GM23338 (cell line): ENCODE measurements at regions not wholly inside any gene's neighbourhood (a gene's known extent, or its start where the extent isn't known, plus 50 kb on each side); places are given as distances from the start of the nearest gene placed in this dataset.

Source experiments
- ATAC-seq: fragments of 200-7000 bp; cut with Tn5 transposase; 3 replicates; pipeline ENCODE4 v1.9.1; 2020
- DNase-seq: peaks from one replicate; pipeline ENCODE4 v3.0.0-alpha.2; 2015; ENCODE audit warnings: low spot score
- H2AFZ ChIP-seq: fragments of 200-600 bp; sonication (generic); 2 replicates; pipeline ENCODE4 v1.8.0; 2016; ENCODE audit warnings: antibody characterized with exemption, mild to moderate bottlenecking, moderate library complexity
- H3F3A ChIP-seq: fragments of 200-600 bp; sonication (generic); replicated peaks from 2 replicates; pipeline ENCODE4 v1.8.0; 2017; ENCODE audit warnings: antibody characterized with exemption, mixed run types, low read depth
- H3K27ac ChIP-seq: fragments of 200-600 bp; sonication (generic); 2 replicates; pipeline ENCODE4 v1.6.1; 2016; ENCODE audit warnings: low read depth
- H3K27me3 ChIP-seq: fragments of 200-600 bp; sonication (generic); 2 replicates; pipeline ENCODE4 v1.8.0; 2016; ENCODE audit warnings: mild to moderate bottlenecking, mixed run types, moderate library complexity; ENCODE audit not compliant: insufficient read depth
- H3K36me3 ChIP-seq: fragments of 200-600 bp; sonication (generic); 2 replicates; pipeline ENCODE4 v1.8.0; 2016; ENCODE audit warnings: mild to moderate bottlenecking; ENCODE audit not compliant: insufficient read depth
- H3K4me1 ChIP-seq: fragments of 200-600 bp; sonication (generic); 2 replicates; pipeline ENCODE4 v1.8.0; 2016; ENCODE audit warnings: mild to moderate bottlenecking, moderate library complexity; ENCODE audit not compliant: insufficient read depth
- H3K4me2 ChIP-seq: fragments of 200-600 bp; sonication (generic); 2 replicates; pipeline ENCODE4 v1.7.1; 2017; ENCODE audit warnings: mixed run types
- H3K4me3 ChIP-seq: fragments of 200-600 bp; sonication (generic); 2 replicates; pipeline ENCODE4 v1.6.1; 2016; ENCODE audit warnings: mixed run types
- H3K79me2 ChIP-seq: fragments of 200-600 bp; sonication (generic); replicated peaks from 2 replicates; pipeline ENCODE4 v1.8.0; 2017; ENCODE audit warnings: mild to moderate bottlenecking; ENCODE audit not compliant: insufficient read depth
- H3K9me2 ChIP-seq: fragments of 200-600 bp; sonication (generic); 2 replicates; pipeline ENCODE4 v1.8.0; 2017; ENCODE audit not compliant: insufficient read depth
- H4K20me1 ChIP-seq: fragments of 200-600 bp; sonication (generic); replicated peaks from 2 replicates; pipeline ENCODE4 v1.8.0; 2017; ENCODE audit warnings: mild to moderate bottlenecking; ENCODE audit not compliant: insufficient read depth
- H3K27ac Mint-ChIP-seq: 2 replicates; pipeline ENCODE4 v1.8.0; 2020; ENCODE audit warnings: inconsistent platforms, mild to moderate bottlenecking, moderate library complexity, mixed read lengths
- H3K27me3 Mint-ChIP-seq: 3 replicates; pipeline ENCODE4 v1.8.0; 2022; ENCODE audit warnings: low read depth, mild to moderate bottlenecking, moderate library complexity, mixed read lengths, inconsistent platforms; ENCODE audit not compliant: insufficient read depth, poor library complexity
- H3K36me3 Mint-ChIP-seq: 3 replicates; pipeline ENCODE4 v1.8.0; 2021; ENCODE audit warnings: low read depth, mild to moderate bottlenecking, inconsistent platforms, moderate library complexity, mixed read lengths
- H3K4me1 Mint-ChIP-seq: 3 replicates; pipeline ENCODE4 v1.8.0; 2020; ENCODE audit warnings: mild to moderate bottlenecking, inconsistent platforms, mixed read lengths
- H3K4me3 Mint-ChIP-seq: 3 replicates; pipeline ENCODE4 v1.8.0; 2021; ENCODE audit warnings: moderate library complexity, mild to moderate bottlenecking, inconsistent platforms, mixed read lengths
- H3K9me3 Mint-ChIP-seq: 3 replicates; pipeline ENCODE4 v1.8.0; 2020; ENCODE audit warnings: moderate library complexity, mild to moderate bottlenecking, inconsistent platforms, mixed read lengths
- CREB1 ChIP-seq: fragments of 250-450 bp; sonication (Bioruptor Pico); IDR thresholded peaks from 2 replicates; pipeline ENCODE4 v1.5.0; 2020; ENCODE audit warnings: low read depth, mild to moderate bottlenecking, moderate library complexity
- ETS1 ChIP-seq: IDR thresholded peaks from 2 replicates; pipeline ENCODE4 v1.6.1; 2016; ENCODE audit warnings: antibody characterized with exemption
- EZH2 ChIP-seq: fragments of 200-600 bp; sonication (generic); IDR thresholded peaks from one replicate; pipeline ENCODE4 v1.8.0; 2017; ENCODE audit warnings: antibody characterized with exemption, mild to moderate bottlenecking, low read depth; ENCODE audit not compliant: unreplicated experiment
- EZH2phosphoT487 ChIP-seq: fragments of 200-600 bp; sonication (generic); IDR thresholded peaks from one replicate; pipeline ENCODE4 v1.8.1; 2018; ENCODE audit warnings: antibody characterized with exemption; ENCODE audit not compliant: unreplicated experiment
- JUNB ChIP-seq: IDR thresholded peaks from one replicate; pipeline ENCODE4 v1.6.1; 2016; ENCODE audit warnings: antibody characterized with exemption; ENCODE audit not compliant: unreplicated experiment
- NANOG ChIP-seq: IDR thresholded peaks from 2 replicates; pipeline ENCODE4 v1.6.1; 2016; ENCODE audit warnings: antibody characterized with exemption, borderline replicate concordance
- POLR2AphosphoS5 ChIP-seq: IDR thresholded peaks from 2 replicates; pipeline ENCODE4 v1.6.1; 2016; ENCODE audit warnings: antibody characterized with exemption, low read depth
- STAT1 ChIP-seq: IDR thresholded peaks from one replicate; pipeline ENCODE4 v1.6.1; 2016; ENCODE audit warnings: antibody characterized with exemption; ENCODE audit not compliant: unreplicated experiment
- ZNF114 ChIP-seq: fragments of 250-450 bp; sonication (Bioruptor Pico); IDR thresholded peaks from 2 replicates; pipeline ENCODE4 v1.5.0; 2020; ENCODE audit warnings: mild to moderate bottlenecking, moderate library complexity
- ZNF331 ChIP-seq: fragments of 250-450 bp; sonication (Bioruptor Pico); IDR thresholded peaks from 2 replicates; pipeline ENCODE4 v1.5.0; 2020; ENCODE audit warnings: low read depth, mild to moderate bottlenecking, moderate library complexity
- TF ChIP-seq, protein P1 (sequence below): IDR thresholded peaks from one replicate; pipeline ENCODE4 v1.6.1; 2018; ENCODE audit warnings: antibody characterized with exemption; ENCODE audit not compliant: unreplicated experiment
- TF ChIP-seq, protein P2 (sequence below), 2 experiments: fragments of 200-600 bp in 1 of 2; sonication (generic) in 1 of 2; conservative IDR thresholded peaks; 2 replicates each; pipeline versions ENCODE4 v1.5.1 to v1.6.1; 2016 to 2017; ENCODE audit warnings: antibody characterized with exemption in 2 of 2, low read depth in 2 of 2, mild to moderate bottlenecking in 2 of 2, moderate library complexity in 1 of 2

DNA sequence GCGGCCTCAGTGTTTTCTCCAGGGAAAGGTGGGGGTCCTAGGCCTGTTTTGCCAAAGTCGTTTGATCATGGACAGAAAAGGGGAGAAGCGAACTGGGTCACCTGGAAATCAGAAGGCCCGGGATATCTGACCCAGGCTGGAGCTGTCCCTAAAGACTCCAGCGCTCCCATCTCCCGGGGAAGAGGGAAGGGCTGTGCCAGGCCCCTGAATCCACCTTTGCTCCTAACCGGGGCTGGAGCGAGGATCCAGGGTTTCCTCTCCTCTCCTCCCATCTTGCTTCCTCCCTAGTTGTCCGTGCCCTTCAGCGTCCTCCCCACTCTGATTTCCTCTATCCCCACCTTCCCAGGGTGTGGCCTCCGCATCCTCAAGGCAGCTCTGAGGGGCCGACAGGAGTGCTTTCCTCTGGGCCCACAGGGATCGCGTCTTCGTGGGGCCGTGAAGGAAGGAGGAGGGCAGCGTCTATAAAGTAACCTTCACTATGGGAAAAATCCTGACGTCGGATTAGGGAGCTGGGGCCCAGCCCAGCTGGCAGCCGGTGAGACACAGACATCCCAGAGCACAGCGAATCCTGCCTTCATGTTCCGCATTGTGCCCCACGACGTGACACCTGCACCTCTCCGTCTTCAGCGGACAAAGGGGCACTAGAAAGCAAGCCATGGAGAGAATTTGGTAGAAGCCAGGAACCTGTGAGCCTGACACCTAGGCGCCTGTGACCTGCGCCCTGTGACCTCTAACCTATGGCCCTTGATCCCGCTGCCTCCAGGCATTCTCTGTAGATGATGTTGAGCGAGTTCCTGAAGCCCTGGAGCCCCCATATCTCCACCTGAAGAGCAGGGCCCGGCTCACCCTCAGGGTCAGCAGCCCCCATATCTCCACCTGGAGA is 212.7 kb upstream of the SALL3 start (continued):
- TF ChIP-seq ETS1: no peak
- TF ChIP-seq ZNF114 (CRISPR knock-in tag): no peak
- no peak for TF ChIP-seq POLR2AphosphoS5
- no peak for TF ChIP-seq NANOG
- no peak for TF ChIP-seq STAT1
- TF ChIP-seq EZH2phosphoT487: no peak
- TF ChIP-seq, protein P1, sequence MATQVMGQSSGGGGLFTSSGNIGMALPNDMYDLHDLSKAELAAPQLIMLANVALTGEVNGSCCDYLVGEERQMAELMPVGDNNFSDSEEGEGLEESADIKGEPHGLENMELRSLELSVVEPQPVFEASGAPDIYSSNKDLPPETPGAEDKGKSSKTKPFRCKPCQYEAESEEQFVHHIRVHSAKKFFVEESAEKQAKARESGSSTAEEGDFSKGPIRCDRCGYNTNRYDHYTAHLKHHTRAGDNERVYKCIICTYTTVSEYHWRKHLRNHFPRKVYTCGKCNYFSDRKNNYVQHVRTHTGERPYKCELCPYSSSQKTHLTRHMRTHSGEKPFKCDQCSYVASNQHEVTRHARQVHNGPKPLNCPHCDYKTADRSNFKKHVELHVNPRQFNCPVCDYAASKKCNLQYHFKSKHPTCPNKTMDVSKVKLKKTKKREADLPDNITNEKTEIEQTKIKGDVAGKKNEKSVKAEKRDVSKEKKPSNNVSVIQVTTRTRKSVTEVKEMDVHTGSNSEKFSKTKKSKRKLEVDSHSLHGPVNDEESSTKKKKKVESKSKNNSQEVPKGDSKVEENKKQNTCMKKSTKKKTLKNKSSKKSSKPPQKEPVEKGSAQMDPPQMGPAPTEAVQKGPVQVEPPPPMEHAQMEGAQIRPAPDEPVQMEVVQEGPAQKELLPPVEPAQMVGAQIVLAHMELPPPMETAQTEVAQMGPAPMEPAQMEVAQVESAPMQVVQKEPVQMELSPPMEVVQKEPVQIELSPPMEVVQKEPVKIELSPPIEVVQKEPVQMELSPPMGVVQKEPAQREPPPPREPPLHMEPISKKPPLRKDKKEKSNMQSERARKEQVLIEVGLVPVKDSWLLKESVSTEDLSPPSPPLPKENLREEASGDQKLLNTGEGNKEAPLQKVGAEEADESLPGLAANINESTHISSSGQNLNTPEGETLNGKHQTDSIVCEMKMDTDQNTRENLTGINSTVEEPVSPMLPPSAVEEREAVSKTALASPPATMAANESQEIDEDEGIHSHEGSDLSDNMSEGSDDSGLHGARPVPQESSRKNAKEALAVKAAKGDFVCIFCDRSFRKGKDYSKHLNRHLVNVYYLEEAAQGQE: no peak
- no peak for TF ChIP-seq EZH2

GRCh38 chr18:78767648-78768071 is 212.0 kb upstream of the SALL3 start:
- ATAC-seq (no peak), DNase-seq (no peak)
- no peak overlapping the region for H3K4me2 ChIP-seq
- no peaks in the 10 kb centered on the region for H4K20me1 ChIP-seq
- H3K27ac ChIP-seq: no peak overlapping the region
- no peaks in the 10 kb centered on the region for H3K79me2 ChIP-seq
- no peaks in the 10 kb centered on the region for H3K4me1 ChIP-seq
- Mint-ChIP-seq H3K36me3 (peaks cover 21% of the 10 kb centered on the region), H3K9me3 (peaks cover 93% of the 10 kb centered on the region), H3K4me1 (peaks cover 6% of the 10 kb centered on the region; the same call in 1 of the 3 replicates), H3K27me3 (peaks cover 17% of the 10 kb centered on the region), H3K4me3 (no peak overlapping the region), H3K27ac (no peak overlapping the region)
- no peaks in the 10 kb centered on the region for H3F3A ChIP-seq
- no peaks in the 10 kb centered on the region for H3K9me2 ChIP-seq
- H3K4me3 ChIP-seq: no peak overlapping the region
- H3K27me3 ChIP-seq: no peaks in the 10 kb centered on the region
- no peaks in the 10 kb centered on the region for H3K36me3 ChIP-seq
- no peak overlapping the region for H2AFZ ChIP-seq
- TF ChIP-seq ZNF331: no peak
- TF ChIP-seq ETS1: no peak
- no peak for TF ChIP-seq ZNF114 (CRISPR knock-in tag)
- TF ChIP-seq, protein P1: no peak
- no peak for TF ChIP-seq EZH2
- TF ChIP-seq CREB1: no peak
- TF ChIP-seq, protein P2, sequence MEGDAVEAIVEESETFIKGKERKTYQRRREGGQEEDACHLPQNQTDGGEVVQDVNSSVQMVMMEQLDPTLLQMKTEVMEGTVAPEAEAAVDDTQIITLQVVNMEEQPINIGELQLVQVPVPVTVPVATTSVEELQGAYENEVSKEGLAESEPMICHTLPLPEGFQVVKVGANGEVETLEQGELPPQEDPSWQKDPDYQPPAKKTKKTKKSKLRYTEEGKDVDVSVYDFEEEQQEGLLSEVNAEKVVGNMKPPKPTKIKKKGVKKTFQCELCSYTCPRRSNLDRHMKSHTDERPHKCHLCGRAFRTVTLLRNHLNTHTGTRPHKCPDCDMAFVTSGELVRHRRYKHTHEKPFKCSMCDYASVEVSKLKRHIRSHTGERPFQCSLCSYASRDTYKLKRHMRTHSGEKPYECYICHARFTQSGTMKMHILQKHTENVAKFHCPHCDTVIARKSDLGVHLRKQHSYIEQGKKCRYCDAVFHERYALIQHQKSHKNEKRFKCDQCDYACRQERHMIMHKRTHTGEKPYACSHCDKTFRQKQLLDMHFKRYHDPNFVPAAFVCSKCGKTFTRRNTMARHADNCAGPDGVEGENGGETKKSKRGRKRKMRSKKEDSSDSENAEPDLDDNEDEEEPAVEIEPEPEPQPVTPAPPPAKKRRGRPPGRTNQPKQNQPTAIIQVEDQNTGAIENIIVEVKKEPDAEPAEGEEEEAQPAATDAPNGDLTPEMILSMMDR (conservative IDR thresholded peaks at IDR 0.05; ENCODE audit: low read depth in 2 of 2): no peak
- TF ChIP-seq JUNB: no peak
- no peak for TF ChIP-seq EZH2phosphoT487
- TF ChIP-seq NANOG: no peak
- TF ChIP-seq STAT1: no peak
- no peak for TF ChIP-seq POLR2AphosphoS5
